ENCODE measurements at regions not wholly inside any gene's neighbourhood (a gene's known extent, or its start where the extent isn't known, plus 50 kb on each side); places are given as distances from the start of the nearest gene placed in this dataset.

GRCh38 chr4:63607169-63607872 is 801.9 kb downstream of the TECRL start:
- H3K27me3 Mint-ChIP-seq = no peaks in the 10 kb centered on the region
- no peaks in the 10 kb centered on the region for H3K9me3 Mint-ChIP-seq
- no peak overlapping the region for H3K4me3 Mint-ChIP-seq
- H3K4me1 Mint-ChIP-seq (ENCODE audit: low read depth) = no peaks in the 10 kb centered on the region
- intact Hi-C loops (cut with micrococcal nuclease) = no loop called here
- H3K27ac Mint-ChIP-seq = no peak overlapping the region
- no peaks in the 10 kb centered on the region for H3K36me3 Mint-ChIP-seq (ENCODE audit: low read depth)

GRCh38 chr4:63589796-63590195 is 819.5 kb downstream of the TECRL start:
- Mint-ChIP-seq H3K27ac (no peak overlapping the region), H3K36me3 (ENCODE audit: low read depth) (no peaks in the 10 kb centered on the region), H3K27me3 (no peaks in the 10 kb centered on the region), H3K9me3 (peaks cover 39% of the 10 kb centered on the region), H3K4me1 (ENCODE audit: low read depth) (no peaks in the 10 kb centered on the region), H3K4me3 (no peak overlapping the region)
- intact Hi-C loops (cut with micrococcal nuclease) = no loop called here

GRCh38 chr4:63583561-63583960 is 825.7 kb downstream of the TECRL start:
- Mint-ChIP-seq H3K4me1 (ENCODE audit: low read depth) (no peaks in the 10 kb centered on the region), H3K4me3 (no peak overlapping the region), H3K9me3 (no peaks in the 10 kb centered on the region), H3K36me3 (ENCODE audit: low read depth) (no peaks in the 10 kb centered on the region), H3K27ac (no peak overlapping the region), H3K27me3 (no peaks in the 10 kb centered on the region)
- intact Hi-C loops (cut with micrococcal nuclease) = no loop called here

- no peaks in the 10 kb centered on the region for H3K27me3 Mint-ChIP-seq
- intact Hi-C loops (cut with micrococcal nuclease) = no loop called here
- no peaks in the 10 kb centered on the region for H3K36me3 Mint-ChIP-seq (ENCODE audit: low read depth)
- H3K27ac Mint-ChIP-seq = no peak overlapping the region
- no peaks in the 10 kb centered on the region for H3K9me3 Mint-ChIP-seq
- no peaks in the 10 kb centered on the region for H3K4me1 Mint-ChIP-seq (ENCODE audit: low read depth)
- no peak overlapping the region for H3K4me3 Mint-ChIP-seq
Observed at GRCh38 chr4:63583007-63583406, 826.2 kb downstream of the TECRL start.

GRCh38 chr4:63580796-63581475 is 828.3 kb downstream of the TECRL start:
- Mint-ChIP-seq H3K9me3 (peaks cover 9% of the 10 kb centered on the region), H3K27me3 (no peaks in the 10 kb centered on the region), H3K4me1 (ENCODE audit: low read depth) (no peaks in the 10 kb centered on the region), H3K36me3 (ENCODE audit: low read depth) (no peaks in the 10 kb centered on the region), H3K4me3 (no peak overlapping the region), H3K27ac (no peak overlapping the region)
- intact Hi-C loops (cut with micrococcal nuclease) = no loop called here

GRCh38 chr4:63578383-63578782 is 830.9 kb downstream of the TECRL start:
- intact Hi-C loops (cut with micrococcal nuclease) = no loop called here
- Mint-ChIP-seq H3K27me3 (no peaks in the 10 kb centered on the region), H3K4me1 (ENCODE audit: low read depth) (no peaks in the 10 kb centered on the region), H3K4me3 (no peak overlapping the region), H3K27ac (no peak overlapping the region), H3K36me3 (ENCODE audit: low read depth) (no peaks in the 10 kb centered on the region), H3K9me3 (peaks cover 9% of the 10 kb centered on the region)

- H3K36me3 Mint-ChIP-seq (ENCODE audit: low read depth) = no peaks in the 10 kb centered on the region
- no peaks in the 10 kb centered on the region for H3K4me1 Mint-ChIP-seq (ENCODE audit: low read depth)
- H3K4me3 Mint-ChIP-seq = no peak overlapping the region
- no peaks in the 10 kb centered on the region for H3K27me3 Mint-ChIP-seq
- intact Hi-C loops (cut with micrococcal nuclease) = no loop called here
- no peak overlapping the region for H3K27ac Mint-ChIP-seq
- no peaks in the 10 kb centered on the region for H3K9me3 Mint-ChIP-seq
Observed at GRCh38 chr4:63566658-63567057, 842.6 kb downstream of the TECRL start.

- Mint-ChIP-seq H3K36me3 (ENCODE audit: low read depth) (no peaks in the 10 kb centered on the region), H3K27me3 (no peaks in the 10 kb centered on the region), H3K4me1 (ENCODE audit: low read depth) (no peaks in the 10 kb centered on the region), H3K9me3 (peaks cover 9% of the 10 kb centered on the region), H3K4me3 (no peak overlapping the region), H3K27ac (no peak overlapping the region)
- intact Hi-C loops (cut with micrococcal nuclease) = no loop called here
Observed at GRCh38 chr4:63563288-63564014, 845.8 kb downstream of the TECRL start.

GRCh38 chr4:63558709-63559108 is 850.5 kb downstream of the TECRL start:
- Mint-ChIP-seq H3K27me3 (no peaks in the 10 kb centered on the region), H3K36me3 (ENCODE audit: low read depth) (no peaks in the 10 kb centered on the region), H3K27ac (no peak overlapping the region), H3K4me3 (no peak overlapping the region), H3K4me1 (ENCODE audit: low read depth) (no peaks in the 10 kb centered on the region), H3K9me3 (peaks cover 16% of the 10 kb centered on the region)
- intact Hi-C loops (cut with micrococcal nuclease) = no loop called here

- Mint-ChIP-seq H3K4me1 (ENCODE audit: low read depth) (no peaks in the 10 kb centered on the region), H3K27me3 (no peaks in the 10 kb centered on the region), H3K27ac (no peak overlapping the region), H3K9me3 (peaks cover 16% of the 10 kb centered on the region), H3K4me3 (no peak overlapping the region), H3K36me3 (ENCODE audit: low read depth) (no peaks in the 10 kb centered on the region)
- intact Hi-C loops (cut with micrococcal nuclease) = no loop called here
Observed at GRCh38 chr4:63556332-63556731, 852.9 kb downstream of the TECRL start.

- no peak overlapping the region for H3K27ac Mint-ChIP-seq
- no peak overlapping the region for H3K4me3 Mint-ChIP-seq
- H3K4me1 Mint-ChIP-seq (ENCODE audit: low read depth) = no peaks in the 10 kb centered on the region
- H3K27me3 Mint-ChIP-seq = no peaks in the 10 kb centered on the region
- H3K9me3 Mint-ChIP-seq = peaks cover 4% of the 10 kb centered on the region
- intact Hi-C loops (cut with micrococcal nuclease) = no loop called here
- no peaks in the 10 kb centered on the region for H3K36me3 Mint-ChIP-seq (ENCODE audit: low read depth)
Observed at GRCh38 chr4:63553123-63553522, 856.1 kb downstream of the TECRL start.

- Mint-ChIP-seq H3K9me3 (no peaks in the 10 kb centered on the region), H3K4me1 (ENCODE audit: low read depth) (no peaks in the 10 kb centered on the region), H3K36me3 (ENCODE audit: low read depth) (no peaks in the 10 kb centered on the region), H3K4me3 (no peak overlapping the region), H3K27me3 (no peaks in the 10 kb centered on the region), H3K27ac (no peak overlapping the region)
- intact Hi-C loops (cut with micrococcal nuclease) = no loop called here
Observed at GRCh38 chr4:63541828-63542227, 867.4 kb downstream of the TECRL start.

- H3K36me3 Mint-ChIP-seq (ENCODE audit: low read depth) = no peaks in the 10 kb centered on the region
- intact Hi-C loops (cut with micrococcal nuclease) = no loop called here
- H3K4me1 Mint-ChIP-seq (ENCODE audit: low read depth) = no peaks in the 10 kb centered on the region
- H3K27me3 Mint-ChIP-seq = no peaks in the 10 kb centered on the region
- no peak overlapping the region for H3K4me3 Mint-ChIP-seq
- H3K27ac Mint-ChIP-seq = no peak overlapping the region
- H3K9me3 Mint-ChIP-seq = no peaks in the 10 kb centered on the region
Observed at GRCh38 chr4:63529581-63530337, 879.5 kb downstream of the TECRL start.
